HEK293T (cell line): ENCODE measurements at regions not wholly inside any gene's neighbourhood (a gene's known extent, or its start where the extent isn't known, plus 50 kb on each side); places are given as distances from the start of the nearest gene placed in this dataset.

Source experiments
- CTCF ChIA-PET: fragments of 350-600 bp; formaldehyde crosslinking; extraction: SDS; loops from one replicate; lab custom pipeline; 2021; ENCODE audit warnings: antibody characterized with exemption, inconsistent platforms; lab: Yijun Ruan, JAX
- POLR2A ChIA-PET: fragments of 350-600 bp; formaldehyde crosslinking; extraction: SDS; loops from one replicate; lab custom pipeline; 2020; ENCODE audit warnings: antibody characterized with exemption, inconsistent platforms; lab: Yijun Ruan, JAX
- DNase-seq: peaks from one replicate; pipeline ENCODE4 v3.0.0; 2012; ENCODE audit warnings: mixed read lengths; ENCODE audit errors: extremely low spot score
- ARNT ChIP-seq: fragments of 450-650 bp; IDR thresholded peaks from 2 replicates; pipeline ENCODE4 v1.6.1; 2017; ENCODE audit warnings: mild to moderate bottlenecking
- BHLHE40 ChIP-seq: fragments of 450-650 bp; IDR thresholded peaks from 2 replicates; pipeline ENCODE4 v1.6.1; 2016; ENCODE audit warnings: mild to moderate bottlenecking, moderate library complexity, borderline replicate concordance
- CTBP1 ChIP-seq: fragments of 450-650 bp; IDR thresholded peaks from 2 replicates; pipeline ENCODE4 v1.6.1; 2016; ENCODE audit warnings: borderline replicate concordance
- ELF4 ChIP-seq: fragments of 450-650 bp; IDR thresholded peaks from 2 replicates; pipeline ENCODE4 v1.6.1; 2017; ENCODE audit warnings: antibody characterized with exemption
- FOXA1 ChIP-seq: fragments of 450-650 bp; IDR thresholded peaks from 2 replicates; pipeline ENCODE4 v1.6.1; 2016; ENCODE audit warnings: mild to moderate bottlenecking
- FOXK2 ChIP-seq: fragments of 450-650 bp; IDR thresholded peaks from 2 replicates; pipeline ENCODE4 v1.6.1; 2016; ENCODE audit warnings: mild to moderate bottlenecking
- FOXM1 ChIP-seq: fragments of 450-650 bp; IDR thresholded peaks from 2 replicates; pipeline ENCODE4 v1.6.1; 2017; ENCODE audit warnings: mild to moderate bottlenecking, borderline replicate concordance
- HDGF ChIP-seq: fragments of 450-650 bp; IDR thresholded peaks from 2 replicates; pipeline ENCODE4 v1.6.1; 2017; ENCODE audit warnings: antibody characterized with exemption, borderline replicate concordance
- L3MBTL2 ChIP-seq: fragments of 450-650 bp; conservative IDR thresholded peaks from 2 replicates; pipeline ENCODE4 v1.6.1; 2016; ENCODE audit warnings: mild to moderate bottlenecking
- LEF1 ChIP-seq: fragments of 450-650 bp; IDR thresholded peaks from 2 replicates; pipeline ENCODE4 v1.6.1; 2017; ENCODE audit warnings: mild to moderate bottlenecking, borderline replicate concordance
- NFRKB ChIP-seq: fragments of 450-650 bp; IDR thresholded peaks from 2 replicates; pipeline ENCODE4 v1.6.1; 2016; ENCODE audit warnings: mild to moderate bottlenecking, moderate library complexity
- PKNOX1 ChIP-seq: fragments of 450-650 bp; IDR thresholded peaks from 2 replicates; pipeline ENCODE4 v1.6.1; 2016
- SP1 ChIP-seq: fragments of 450-650 bp; IDR thresholded peaks from 2 replicates; pipeline ENCODE4 v1.6.1; 2017
- SUZ12 ChIP-seq: fragments of 450-650 bp; IDR thresholded peaks from 2 replicates; pipeline ENCODE4 v1.6.1; 2016; ENCODE audit warnings: mild to moderate bottlenecking
- TARDBP ChIP-seq: fragments of 450-650 bp; IDR thresholded peaks from 2 replicates; pipeline ENCODE4 v1.6.1; 2016
- ZNF384 ChIP-seq: fragments of 450-650 bp; IDR thresholded peaks from 2 replicates; pipeline ENCODE4 v1.6.1; 2016

GRCh38 chr13:109481040-109481439, 305.3 kb downstream of the IRS2 start:
- no peak for DNase-seq
- no peak for TF ChIP-seq BHLHE40
- TF ChIP-seq FOXA1, result no peak
- no peak for TF ChIP-seq LEF1
- no peak for TF ChIP-seq CTBP1
- TF ChIP-seq L3MBTL2, result no peak
- TF ChIP-seq HDGF, result no peak
- TF ChIP-seq ELF4, result no peak
- no peak for TF ChIP-seq PKNOX1
- ChIA-PET CTCF (no interaction called here), POLR2A (no interaction called here)

- TF ChIP-seq SUZ12, result no peak
- TF ChIP-seq FOXK2, result no peak
- TF ChIP-seq PKNOX1, result no peak
- no peak for TF ChIP-seq BHLHE40
- no peak for TF ChIP-seq CTBP1
- no peak for TF ChIP-seq FOXM1
- no peak for TF ChIP-seq ZNF384
- no peak for TF ChIP-seq HDGF
- no peak for TF ChIP-seq LEF1
- no peak for TF ChIP-seq ELF4
- TF ChIP-seq NFRKB, result no peak
- TF ChIP-seq FOXA1, result no peak
- TF ChIP-seq ARNT, result no peak
- no peak for TF ChIP-seq L3MBTL2
- TF ChIP-seq SP1, result no peak
- no peak for TF ChIP-seq TARDBP
- DNase-seq, result no peak
- CTCF ChIA-PET, result no interaction called here
- POLR2A ChIA-PET, result no interaction called here
These were observed 306.1 kb downstream of the IRS2 start for GRCh38 chr13:109480011-109480955.

- POLR2A ChIA-PET, result no interaction called here
These were observed 306.8 kb downstream of the IRS2 start for GRCh38 chr13:109479534-109479933.

GRCh38 chr13:109476001-109476400, 310.4 kb downstream of the IRS2 start:
- ChIA-PET POLR2A (no interaction called here), CTCF (no interaction called here)
- no peak for TF ChIP-seq ARNT
- no peak for TF ChIP-seq PKNOX1
- TF ChIP-seq HDGF, result no peak
- no peak for TF ChIP-seq SUZ12
- TF ChIP-seq ZNF384, result no peak
- no peak for TF ChIP-seq CTBP1
- no peak for TF ChIP-seq ELF4
- TF ChIP-seq FOXA1, result no peak
- TF ChIP-seq SP1, result no peak
- TF ChIP-seq FOXK2, result no peak
- no peak for TF ChIP-seq L3MBTL2
- TF ChIP-seq LEF1, result no peak
- no peak for TF ChIP-seq BHLHE40
- no peak for TF ChIP-seq NFRKB
- TF ChIP-seq TARDBP, result no peak
- no peak for TF ChIP-seq FOXM1
- DNase-seq, result no peak

More at GRCh38 chr13:109479534-109479933, 306.8 kb downstream of the IRS2 start:
- CTCF ChIA-PET, result no interaction called here
- no peak for DNase-seq
- no peak for TF ChIP-seq L3MBTL2
- no peak for TF ChIP-seq ARNT
- no peak for TF ChIP-seq CTBP1
- no peak for TF ChIP-seq LEF1
- no peak for TF ChIP-seq SP1
- no peak for TF ChIP-seq PKNOX1
- TF ChIP-seq TARDBP, result no peak
- TF ChIP-seq FOXM1, result no peak
- TF ChIP-seq NFRKB, result no peak
- TF ChIP-seq FOXK2, result no peak
- no peak for TF ChIP-seq ZNF384
- TF ChIP-seq FOXA1, result no peak
- TF ChIP-seq BHLHE40, result no peak
- no peak for TF ChIP-seq SUZ12

GRCh38 chr13:109468123-109468522, 318.3 kb downstream of the IRS2 start:
- CTCF ChIA-PET, result no interaction called here
- POLR2A ChIA-PET, result no interaction called here

More at GRCh38 chr13:109468123-109468522, 318.3 kb downstream of the IRS2 start:
- TF ChIP-seq SUZ12 (no peak), ZNF384 (no peak), ELF4 (no peak), BHLHE40 (no peak), FOXA1 (no peak), ARNT (no peak), NFRKB (no peak), CTBP1 (no peak), PKNOX1 (no peak), FOXK2 (no peak), HDGF (no peak), LEF1 (no peak), L3MBTL2 (no peak), SP1 (no peak), TARDBP (no peak), FOXM1 (no peak)
- no peak for DNase-seq
